MM.1S (cell line): ENCODE measurements at regions not wholly inside any gene's neighbourhood (a gene's known extent, or its start where the extent isn't known, plus 50 kb on each side); places are given as distances from the start of the nearest gene placed in this dataset.

ENCODE experiments used
- CTCF ChIP-seq: fragments of 300-600 bp; sonication (generic); IDR thresholded peaks from 2 replicates; pipeline ENCODE4 v1.5.1; 2016; ENCODE audit warnings: antibody characterized with exemption, low read length, mixed read lengths
- EZH2 ChIP-seq: fragments of 300-600 bp; sonication (generic); optimal IDR thresholded peaks from 2 replicates; pipeline ENCODE3; 2017; ENCODE audit warnings: low read depth, mild to moderate bottlenecking, antibody characterized with exemption, low read length, mixed read lengths
- EZH2phosphoT487 ChIP-seq: fragments of 300-600 bp; sonication (generic); IDR thresholded peaks from 2 replicates; pipeline ENCODE4 v1.6.1; 2018; ENCODE audit warnings: antibody characterized with exemption, low read length

- TF ChIP-seq CTCF (no peak), EZH2 (no peak), EZH2phosphoT487 (no peak)
Measured at GRCh38 chr6:74451953-74452352, 753.9 kb downstream of the COL12A1 start.
